BJ (cell line): ENCODE measurements at regions not wholly inside any gene's neighbourhood (a gene's known extent, or its start where the extent isn't known, plus 50 kb on each side); places are given as distances from the start of the nearest gene placed in this dataset.

ENCODE experiments used
- CTCF ChIA-PET: fragments of 350-600 bp; formaldehyde crosslinking; extraction: SDS; loops from one replicate; lab custom pipeline; 2021; ENCODE audit warnings: antibody characterized with exemption, inconsistent platforms; lab: Yijun Ruan, JAX
- POLR2A ChIA-PET: fragments of 300-600 bp; sonication (Branson Sonifier 250); formaldehyde crosslinking; extraction: SDS; loops from one replicate; lab custom pipeline; 2021; ENCODE audit warnings: antibody characterized with exemption; lab: Charles Lee
- DNase-seq: peaks from one replicate; pipeline ENCODE4 v3.0.0-alpha.2; 2011; ENCODE audit warnings: low read depth
- H3K27me3 ChIP-seq: 2 replicates; pipeline ENCODE4 v1.6.0; 2011; ENCODE audit warnings: low read length; ENCODE audit not compliant: control insufficient read depth, insufficient read depth
- H3K36me3 ChIP-seq: 2 replicates; pipeline ENCODE4 v1.5.1; 2011; ENCODE audit warnings: low read length; ENCODE audit not compliant: control insufficient read depth, insufficient read depth
- H3K4me3 ChIP-seq: 2 replicates; pipeline ENCODE4 v1.5.1; 2011; ENCODE audit warnings: low read depth, mild to moderate bottlenecking, control low read depth, low read length
- TF ChIP-seq, protein P1 (sequence below): IDR thresholded peaks from 2 replicates; pipeline ENCODE4 v1.5.1; 2011; ENCODE audit warnings: low read depth, mild to moderate bottlenecking, control low read depth, inconsistent platforms, low read length, moderate library complexity; ENCODE audit not compliant: insufficient read depth

DNA sequence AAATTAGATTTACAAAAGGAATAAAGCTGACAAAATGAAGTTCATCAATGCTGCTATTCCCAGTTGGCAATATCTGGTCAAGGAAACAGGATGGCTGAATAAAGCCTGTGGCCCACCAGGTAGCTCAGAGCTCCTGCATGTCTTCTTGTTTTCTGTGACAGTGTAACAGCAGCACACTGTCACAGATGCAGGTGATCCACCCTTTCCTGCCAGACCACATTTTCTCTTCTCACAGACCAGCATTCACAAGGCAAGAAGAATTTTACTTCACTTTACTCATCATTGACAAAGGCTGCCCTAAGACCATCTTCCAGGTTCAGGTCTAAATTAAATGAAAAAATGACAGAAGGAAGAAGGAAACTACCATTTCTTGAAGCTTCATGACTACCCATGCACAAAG lies 166.2 kb upstream of the MEIS1 start:
- H3K36me3 ChIP-seq: no peaks in the 10 kb centered on the region
- POLR2A ChIA-PET: no interaction called here
- CTCF ChIA-PET: no interaction called here
- no peak for DNase-seq
- H3K4me3 ChIP-seq: no peak overlapping the region
- TF ChIP-seq, protein P1, sequence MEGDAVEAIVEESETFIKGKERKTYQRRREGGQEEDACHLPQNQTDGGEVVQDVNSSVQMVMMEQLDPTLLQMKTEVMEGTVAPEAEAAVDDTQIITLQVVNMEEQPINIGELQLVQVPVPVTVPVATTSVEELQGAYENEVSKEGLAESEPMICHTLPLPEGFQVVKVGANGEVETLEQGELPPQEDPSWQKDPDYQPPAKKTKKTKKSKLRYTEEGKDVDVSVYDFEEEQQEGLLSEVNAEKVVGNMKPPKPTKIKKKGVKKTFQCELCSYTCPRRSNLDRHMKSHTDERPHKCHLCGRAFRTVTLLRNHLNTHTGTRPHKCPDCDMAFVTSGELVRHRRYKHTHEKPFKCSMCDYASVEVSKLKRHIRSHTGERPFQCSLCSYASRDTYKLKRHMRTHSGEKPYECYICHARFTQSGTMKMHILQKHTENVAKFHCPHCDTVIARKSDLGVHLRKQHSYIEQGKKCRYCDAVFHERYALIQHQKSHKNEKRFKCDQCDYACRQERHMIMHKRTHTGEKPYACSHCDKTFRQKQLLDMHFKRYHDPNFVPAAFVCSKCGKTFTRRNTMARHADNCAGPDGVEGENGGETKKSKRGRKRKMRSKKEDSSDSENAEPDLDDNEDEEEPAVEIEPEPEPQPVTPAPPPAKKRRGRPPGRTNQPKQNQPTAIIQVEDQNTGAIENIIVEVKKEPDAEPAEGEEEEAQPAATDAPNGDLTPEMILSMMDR: no peak
- no peaks in the 10 kb centered on the region for H3K27me3 ChIP-seq

DNA sequence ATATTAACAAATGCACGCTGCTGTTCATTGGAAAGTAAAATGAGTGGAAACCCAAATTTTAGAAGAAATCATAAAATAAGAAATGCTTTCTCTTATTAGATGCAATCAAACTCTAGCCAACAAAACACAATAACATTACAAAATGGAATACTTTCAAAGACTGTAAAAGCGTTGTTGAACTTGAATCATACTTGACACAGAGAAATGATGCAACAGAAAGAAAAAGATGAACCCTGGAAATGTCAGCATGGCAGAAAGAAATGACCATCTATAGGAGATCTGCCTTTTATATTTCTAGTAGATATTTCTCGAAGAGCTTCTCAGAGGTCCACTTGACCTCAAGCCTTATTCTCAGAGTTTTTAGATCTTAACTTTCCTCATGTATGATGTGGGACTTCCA lies 170.6 kb upstream of the MEIS1 start:
- H3K27me3 ChIP-seq: no peaks in the 10 kb centered on the region
- CTCF ChIA-PET: no interaction called here
- no peaks in the 10 kb centered on the region for H3K36me3 ChIP-seq
- TF ChIP-seq, protein P1: no peak
- POLR2A ChIA-PET: no interaction called here
- no peak overlapping the region for H3K4me3 ChIP-seq
- DNase-seq: no peak

DNA sequence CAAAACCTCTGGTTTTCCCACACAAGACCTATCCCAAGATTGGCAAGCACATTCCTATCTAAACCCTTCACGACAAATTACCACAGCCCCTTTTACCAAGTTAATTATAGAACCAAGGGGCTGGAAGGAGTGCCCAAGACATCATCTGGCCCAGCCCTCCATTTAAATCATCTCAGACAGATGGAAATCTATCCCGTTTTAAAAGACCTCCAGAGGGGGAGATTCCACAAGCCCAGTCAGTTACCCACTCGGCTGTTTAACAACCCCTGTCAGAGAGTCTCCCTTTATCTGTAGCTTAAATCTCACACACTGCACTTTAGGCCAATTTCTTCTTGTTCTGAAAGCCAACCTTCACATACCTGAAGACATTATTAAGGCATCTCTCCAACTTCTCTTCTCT lies 179.1 kb upstream of the MEIS1 start:
- Histone ChIP-seq H3K27me3 (no peaks in the 10 kb centered on the region), H3K4me3 (no peak overlapping the region), H3K36me3 (no peaks in the 10 kb centered on the region)
- CTCF ChIA-PET: no interaction called here
- POLR2A ChIA-PET: no interaction called here
- DNase-seq: no peak
- TF ChIP-seq, protein P1: no peak

DNA sequence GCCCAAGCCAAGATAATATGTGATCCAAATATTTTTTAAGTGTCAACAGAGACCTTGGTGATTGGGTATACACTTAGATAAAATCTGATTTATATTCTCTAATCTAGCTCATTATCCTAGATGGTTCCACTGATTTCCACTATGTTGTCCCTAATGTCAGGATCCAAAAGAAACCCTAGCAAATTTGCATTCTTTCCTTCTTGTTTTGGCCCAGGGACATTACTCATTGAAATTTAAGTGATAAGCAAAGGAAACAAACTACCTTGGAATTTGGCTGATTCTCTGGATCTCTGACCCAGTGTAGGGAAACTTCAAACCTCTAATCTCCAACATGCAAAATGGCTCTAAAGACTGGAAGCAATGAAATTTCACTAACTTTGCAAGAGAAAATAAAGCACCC lies 179.8 kb upstream of the MEIS1 start:
- no peak overlapping the region for H3K4me3 ChIP-seq
- TF ChIP-seq, protein P1: no peak
- no peaks in the 10 kb centered on the region for H3K27me3 ChIP-seq
- CTCF ChIA-PET: no interaction called here
- no peak for DNase-seq
- H3K36me3 ChIP-seq: no peaks in the 10 kb centered on the region
- POLR2A ChIA-PET: no interaction called here

DNA sequence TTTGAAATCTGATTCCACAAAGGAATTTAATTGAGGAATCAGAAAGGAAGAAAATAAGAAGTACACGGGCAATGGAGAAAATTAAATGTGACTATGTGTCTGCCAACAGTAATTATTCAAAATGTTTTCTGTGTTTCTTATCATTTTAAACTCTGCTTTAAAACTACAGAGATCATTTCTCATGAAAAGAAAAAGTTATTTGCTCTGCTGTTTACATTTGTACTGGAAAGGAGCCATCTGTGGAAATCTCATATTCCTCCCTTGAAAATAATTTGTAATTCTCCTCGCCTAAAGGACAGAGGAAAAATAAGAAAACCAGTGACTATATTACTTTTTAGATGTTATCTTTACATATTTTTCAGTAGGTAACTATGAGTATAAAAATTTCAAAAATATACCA lies 181.9 kb upstream of the MEIS1 start:
- Histone ChIP-seq H3K27me3 (no peaks in the 10 kb centered on the region), H3K36me3 (no peaks in the 10 kb centered on the region), H3K4me3 (no peak overlapping the region)
- ChIA-PET CTCF (no interaction called here), POLR2A (no interaction called here)
- no peak for DNase-seq
- TF ChIP-seq, protein P1: no peak
